ENCODE measurements at regions not wholly inside any gene's neighbourhood (a gene's known extent, or its start where the extent isn't known, plus 50 kb on each side); places are given as distances from the start of the nearest gene placed in this dataset.
"Not testable (repeated sequence)": the region's sequence is repeated elsewhere in the genome, so short reads cannot be mapped to it uniquely, and the experiment has no call there.

DNA sequence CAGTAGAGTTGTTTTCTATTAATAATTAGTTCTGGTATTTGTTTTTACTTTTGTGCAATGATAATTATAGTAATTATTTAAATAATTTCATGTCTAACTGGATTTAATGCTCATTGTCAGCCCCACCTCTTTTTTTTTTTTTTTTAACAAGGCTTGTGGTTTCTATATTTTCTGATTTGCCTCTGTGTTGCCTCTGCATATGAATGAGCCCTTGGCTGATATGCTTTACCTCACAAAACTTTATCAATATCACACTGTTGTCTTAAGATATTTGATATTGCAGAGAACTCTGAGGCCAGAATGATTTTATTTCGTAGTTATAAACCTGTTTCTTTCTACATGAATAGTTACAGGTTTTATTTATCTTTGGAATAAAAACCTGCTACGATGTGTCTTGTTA is 116.2 kb upstream of the ATP2B1 start:
- no peak for DNase-seq (ENCODE audit: insufficient read length, low spot score)
- no peak for FAIRE-seq
- TF ChIP-seq POLR2A (IDR thresholded peaks at IDR 0.05; ENCODE audit: low read depth, low read length) = no peak

DNA sequence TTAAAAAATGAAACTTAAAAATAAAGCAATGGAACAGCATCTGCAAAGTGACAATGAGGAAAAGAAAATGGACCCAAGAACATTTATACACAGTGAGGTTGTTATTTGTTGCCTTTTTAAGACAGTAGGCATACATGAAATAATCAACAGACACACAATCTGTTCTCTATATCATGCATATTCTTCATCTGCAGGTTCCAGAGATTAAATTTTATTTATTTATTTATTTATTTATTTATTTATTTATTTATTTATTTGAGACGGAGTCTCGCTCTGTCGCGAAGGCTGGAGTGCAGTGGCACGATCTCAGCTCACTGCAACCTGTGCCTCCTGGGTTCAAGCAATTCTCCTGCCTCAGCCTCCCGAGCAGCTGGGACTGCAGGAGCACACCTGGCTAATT is 114.4 kb upstream of the ATP2B1 start:
- FAIRE-seq; DNase-seq (ENCODE audit: insufficient read length, low spot score): not testable (repeated sequence)

DNA sequence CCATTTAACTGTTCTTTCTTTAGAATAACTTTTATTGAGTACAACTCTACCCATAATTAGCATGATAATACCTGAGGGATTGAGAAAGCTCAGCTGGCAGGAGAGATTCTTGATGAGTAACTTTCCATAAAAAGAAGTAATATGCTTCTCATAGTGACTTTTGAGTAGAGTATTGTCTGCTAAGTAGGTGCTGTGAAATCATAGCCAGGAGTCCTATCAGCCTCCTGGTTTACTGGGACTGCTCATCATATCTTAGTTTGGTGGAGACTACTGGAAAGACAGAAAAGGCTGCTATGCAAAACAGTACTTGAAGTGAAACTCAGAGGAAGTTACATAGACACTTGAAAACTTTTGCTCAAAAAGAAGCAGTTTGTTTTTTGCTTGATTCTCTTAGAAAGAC is 113.3 kb upstream of the ATP2B1 start:
- FAIRE-seq (no peak), DNase-seq (ENCODE audit: insufficient read length, low spot score) (no peak)

DNA sequence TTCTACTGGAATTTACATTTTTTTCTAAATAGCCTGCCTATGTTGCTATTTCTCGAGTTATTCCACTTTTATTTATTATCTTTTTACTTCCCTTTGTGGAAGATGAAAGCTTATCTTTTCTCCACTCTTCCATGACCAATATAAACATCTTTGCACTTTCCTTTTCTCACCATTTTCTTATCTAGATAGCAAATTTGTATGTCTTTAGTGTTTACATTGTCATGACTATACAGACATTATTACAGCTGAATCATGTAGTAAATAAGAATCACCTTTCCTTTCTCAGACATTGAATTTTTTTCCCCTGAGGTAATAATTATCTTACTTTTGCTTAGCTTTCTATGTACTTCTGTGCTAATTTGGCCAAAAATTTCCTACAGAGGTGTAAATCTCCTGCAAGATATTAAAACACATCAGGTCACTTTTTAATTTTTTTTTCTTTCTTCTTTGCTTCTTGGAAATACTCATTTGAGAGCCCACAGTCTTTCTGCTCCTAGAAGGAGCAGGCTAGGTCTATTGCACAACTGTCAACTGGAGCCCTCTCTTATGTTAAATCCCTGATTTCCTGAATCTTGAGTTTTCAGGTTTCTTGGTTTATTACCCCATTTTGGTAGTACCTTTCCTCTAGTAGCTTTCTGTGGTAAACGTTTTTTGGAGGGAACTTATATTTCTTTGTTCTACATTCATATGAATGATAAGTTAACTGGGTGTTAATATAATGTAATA is 109.0 kb upstream of the ATP2B1 start:
- no peak for DNase-seq (ENCODE audit: insufficient read length, low spot score)
- no peak for TF ChIP-seq POLR2A (IDR thresholded peaks at IDR 0.05; ENCODE audit: low read depth, low read length)
- FAIRE-seq = no peak

More for the DNA sequence above, 113.3 kb upstream of the ATP2B1 start:
- no peak for TF ChIP-seq POLR2A (IDR thresholded peaks at IDR 0.05; ENCODE audit: low read depth, low read length)

DNA sequence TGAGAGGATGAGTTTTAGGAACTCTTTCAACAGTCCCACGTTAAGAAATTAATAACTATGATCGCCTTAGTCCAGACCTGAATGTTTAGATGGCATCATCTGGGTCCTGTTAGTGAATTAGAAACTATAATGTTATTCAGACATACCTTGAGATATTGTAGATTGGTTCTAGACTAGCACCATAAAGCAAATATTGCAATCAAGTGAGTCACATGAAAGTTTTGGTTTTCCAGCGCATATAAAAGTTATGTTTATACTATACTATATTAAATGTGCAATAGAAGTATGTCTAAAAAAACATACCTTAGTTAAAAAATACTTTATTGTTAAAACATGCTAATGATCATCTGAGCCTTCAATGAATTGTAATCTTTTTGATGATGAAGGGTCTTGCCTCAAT is 106.6 kb upstream of the ATP2B1 start:
- FAIRE-seq (no peak), DNase-seq (ENCODE audit: insufficient read length, low spot score) (no peak)
- no peak for TF ChIP-seq POLR2A (IDR thresholded peaks at IDR 0.05; ENCODE audit: low read depth, low read length)

DNA sequence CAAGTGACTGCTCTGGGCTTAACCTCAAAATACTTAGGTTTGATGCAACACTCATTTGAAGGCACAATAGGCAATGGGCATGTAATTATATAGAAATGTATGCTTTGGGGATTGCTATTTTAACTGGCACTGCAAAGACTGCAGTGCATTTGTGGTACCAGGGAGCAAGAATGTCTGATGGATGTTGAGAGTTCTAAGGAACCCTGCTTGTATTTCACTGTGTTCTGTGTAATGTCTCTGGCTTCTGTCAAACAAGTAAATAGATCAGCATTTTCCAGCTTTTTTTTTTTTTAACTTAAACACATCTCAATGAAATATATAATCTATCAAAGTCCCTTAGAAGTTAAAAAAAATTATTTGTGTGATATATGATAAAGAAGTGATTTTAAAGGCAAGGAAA is 94.8 kb upstream of the ATP2B1 start:
- DNase-seq (ENCODE audit: insufficient read length, low spot score) = no peak
- FAIRE-seq = no peak
- no peak for TF ChIP-seq POLR2A (IDR thresholded peaks at IDR 0.05; ENCODE audit: low read depth, low read length)

DNA sequence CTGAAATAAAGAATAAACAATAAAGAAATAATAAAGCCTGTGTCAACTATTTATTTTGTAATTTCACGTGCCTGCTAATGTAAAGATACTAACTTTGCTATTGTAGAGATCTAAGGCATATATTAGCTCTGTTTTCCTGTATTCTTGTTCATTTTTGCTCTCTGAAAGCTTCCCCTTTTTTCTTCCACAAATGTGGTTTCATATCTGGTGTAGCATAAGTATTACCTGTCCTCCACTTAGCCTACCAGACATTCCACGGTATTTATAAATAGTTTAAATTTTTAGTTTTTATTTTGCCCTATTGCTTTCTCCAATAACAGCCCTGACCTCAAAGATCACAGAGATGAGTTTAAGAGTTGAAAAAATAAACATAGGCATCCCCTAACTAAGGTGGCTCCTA is 92.6 kb upstream of the ATP2B1 start:
- FAIRE-seq = no peak

DNA sequence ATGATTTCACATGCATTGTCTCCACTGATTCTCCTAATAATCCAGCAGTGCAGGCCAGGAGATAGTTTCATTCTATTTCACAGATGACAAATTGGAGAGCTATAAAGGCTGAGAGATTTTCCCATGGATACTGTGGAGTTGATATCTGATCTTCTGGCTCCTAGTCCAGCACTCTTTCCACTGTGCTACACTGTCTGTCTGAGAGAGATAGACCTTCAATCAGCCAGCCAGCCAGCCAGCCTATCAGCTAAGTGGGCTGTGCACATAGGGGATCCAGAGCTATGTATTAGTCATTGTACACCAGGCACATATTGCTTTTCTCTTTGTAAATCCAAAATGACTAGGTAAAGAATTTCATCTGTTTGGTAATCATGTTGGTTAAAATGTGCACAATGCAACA is 91.8 kb upstream of the ATP2B1 start:
- no peak for FAIRE-seq
- TF ChIP-seq POLR2A (IDR thresholded peaks at IDR 0.05; ENCODE audit: low read depth, low read length) = no peak
- DNase-seq (ENCODE audit: insufficient read length, low spot score) = no peak

More for the DNA sequence above, 92.6 kb upstream of the ATP2B1 start:
- TF ChIP-seq POLR2A (IDR thresholded peaks at IDR 0.05; ENCODE audit: low read depth, low read length) = no peak
- no peak for DNase-seq (ENCODE audit: insufficient read length, low spot score)

DNA sequence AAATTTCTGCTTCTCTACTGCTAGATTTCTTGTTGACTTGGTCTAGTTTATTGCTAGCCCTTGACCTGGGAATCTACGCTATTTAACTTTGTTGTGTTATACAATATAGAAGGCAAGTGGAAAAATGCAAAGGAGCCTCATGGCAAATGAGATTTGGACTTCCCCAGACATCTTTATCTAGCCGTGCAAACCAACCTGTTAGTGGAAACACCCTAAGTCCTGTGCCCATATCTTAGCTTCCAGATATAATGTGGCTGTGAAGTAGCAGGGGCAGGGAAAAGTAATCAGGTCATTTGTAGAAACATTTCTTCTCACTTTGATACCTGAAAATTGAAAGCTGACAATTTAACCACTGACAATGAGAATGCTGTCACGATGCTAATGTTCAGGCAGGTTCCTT is 90.7 kb upstream of the ATP2B1 start:
- DNase-seq (ENCODE audit: insufficient read length, low spot score) (no peak), FAIRE-seq (no peak)
- no peak for TF ChIP-seq POLR2A (IDR thresholded peaks at IDR 0.05; ENCODE audit: low read depth, low read length)

DNA sequence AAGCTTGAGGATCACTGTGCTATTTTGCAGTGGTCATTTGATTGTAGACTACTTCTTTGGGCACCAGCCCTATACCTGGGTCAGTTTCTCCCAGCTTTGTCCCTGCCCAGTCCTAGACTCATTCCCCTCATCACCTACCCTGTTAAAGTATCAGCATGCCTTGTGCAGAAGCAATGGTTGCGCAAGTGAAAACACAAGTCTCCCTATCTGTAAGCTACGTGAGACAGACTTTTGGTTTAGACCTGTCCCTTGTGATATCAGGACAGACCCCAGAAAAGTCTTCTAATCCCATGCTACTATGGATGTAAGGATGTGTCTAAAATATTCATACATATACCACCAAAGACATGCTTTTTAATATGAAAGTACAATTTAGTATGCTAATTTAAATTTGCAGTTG is 88.8 kb upstream of the ATP2B1 start:
- DNase-seq (ENCODE audit: insufficient read length, low spot score) = no peak
- no peak for FAIRE-seq
- TF ChIP-seq POLR2A (IDR thresholded peaks at IDR 0.05; ENCODE audit: low read depth, low read length) = no peak

DNA sequence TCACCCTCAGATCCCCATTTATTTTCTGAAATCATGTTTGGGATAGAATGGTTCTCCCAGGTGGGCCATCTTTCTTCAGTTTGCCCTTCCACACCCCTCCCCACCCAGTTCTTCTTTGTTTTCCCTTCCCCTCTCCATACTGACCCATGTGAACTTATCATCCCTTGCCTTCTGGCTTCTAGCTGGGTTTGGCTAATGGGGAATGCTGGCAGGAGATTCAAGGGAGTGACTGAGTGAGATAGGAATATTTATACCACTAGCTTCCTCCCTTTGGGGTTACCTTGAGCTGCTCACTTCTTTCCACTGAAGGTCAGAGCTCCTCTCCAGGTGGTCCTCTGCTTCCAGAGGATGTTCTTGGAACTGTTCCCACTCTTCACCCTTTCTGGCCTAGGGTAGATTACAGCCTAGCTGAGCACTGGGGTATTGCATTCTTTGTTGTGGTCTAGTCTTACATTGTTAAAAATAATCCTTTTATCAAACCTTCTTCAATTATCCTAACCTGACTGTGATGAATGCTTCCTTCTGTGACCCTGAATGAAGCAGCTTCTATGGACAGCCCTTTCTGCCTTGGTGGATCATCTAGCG is 88.3 kb upstream of the ATP2B1 start:
- no peak for FAIRE-seq
- no peak for TF ChIP-seq POLR2A (IDR thresholded peaks at IDR 0.05; ENCODE audit: low read depth, low read length)
- DNase-seq (ENCODE audit: insufficient read length, low spot score) = no peak

DNA sequence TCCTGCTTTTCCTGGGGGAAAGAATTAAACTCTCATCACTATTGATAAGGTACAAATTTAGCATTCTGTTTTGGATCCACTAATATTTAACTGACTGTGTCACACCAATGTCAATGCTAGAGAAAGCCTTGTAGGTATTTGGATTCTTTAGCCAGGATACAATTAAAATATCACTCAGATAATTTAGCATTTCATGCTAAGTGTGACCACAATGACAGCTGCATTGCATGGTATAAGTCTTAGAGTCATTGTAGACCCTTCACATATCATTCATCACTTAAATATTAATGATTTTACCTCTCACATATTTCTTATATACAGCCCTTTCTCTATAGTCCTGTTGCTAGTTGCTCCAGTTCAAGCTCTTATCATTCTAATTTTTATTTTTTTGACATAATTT is 85.3 kb upstream of the ATP2B1 start:
- TF ChIP-seq POLR2A (IDR thresholded peaks at IDR 0.05; ENCODE audit: low read depth, low read length) = no peak
- DNase-seq (ENCODE audit: insufficient read length, low spot score) = no peak
- no peak for FAIRE-seq

DNA sequence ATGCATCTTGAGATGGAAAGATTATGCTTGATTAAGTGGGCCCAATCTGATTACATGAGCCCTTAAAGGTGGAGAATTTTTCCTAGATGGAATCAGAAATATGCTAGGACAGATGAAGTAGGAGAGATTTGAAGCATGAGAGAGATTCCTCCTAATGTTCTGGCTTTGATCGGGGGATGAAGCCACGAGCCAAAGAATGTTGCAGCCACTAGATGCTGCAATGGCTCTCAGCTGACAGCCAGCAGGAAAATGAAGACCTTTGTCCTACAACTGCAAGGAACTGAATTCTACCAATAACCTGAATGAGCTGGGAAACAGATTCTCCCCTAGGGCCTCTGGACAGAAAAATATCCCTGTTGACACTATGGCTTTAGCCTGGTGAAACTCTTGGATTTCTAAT is 82.6 kb upstream of the ATP2B1 start:
- TF ChIP-seq POLR2A (IDR thresholded peaks at IDR 0.05; ENCODE audit: low read depth, low read length) = no peak
- DNase-seq (ENCODE audit: insufficient read length, low spot score) (no peak), FAIRE-seq (no peak)

DNA sequence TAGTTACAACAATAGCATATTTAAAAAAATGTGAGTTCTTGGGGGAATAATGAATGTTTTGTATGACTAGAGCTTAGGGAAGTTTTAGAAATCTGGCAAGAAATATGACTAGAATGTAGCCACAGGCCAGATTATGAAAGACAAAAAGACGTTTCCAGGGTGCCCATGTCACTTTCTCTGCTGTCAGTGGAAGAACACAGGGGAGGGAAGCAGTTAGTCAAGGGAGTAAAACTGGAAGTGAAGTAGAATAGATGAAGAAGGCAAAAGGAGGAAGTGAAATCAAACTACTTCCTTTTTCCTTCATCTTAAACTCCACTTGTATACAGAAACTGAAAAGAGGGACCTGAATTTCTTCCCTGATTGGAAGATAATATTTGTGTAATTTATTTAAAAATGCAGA is 81.2 kb upstream of the ATP2B1 start:
- no peak for TF ChIP-seq POLR2A (IDR thresholded peaks at IDR 0.05; ENCODE audit: low read depth, low read length)
- DNase-seq (ENCODE audit: insufficient read length, low spot score) = no peak
- FAIRE-seq = no peak

DNA sequence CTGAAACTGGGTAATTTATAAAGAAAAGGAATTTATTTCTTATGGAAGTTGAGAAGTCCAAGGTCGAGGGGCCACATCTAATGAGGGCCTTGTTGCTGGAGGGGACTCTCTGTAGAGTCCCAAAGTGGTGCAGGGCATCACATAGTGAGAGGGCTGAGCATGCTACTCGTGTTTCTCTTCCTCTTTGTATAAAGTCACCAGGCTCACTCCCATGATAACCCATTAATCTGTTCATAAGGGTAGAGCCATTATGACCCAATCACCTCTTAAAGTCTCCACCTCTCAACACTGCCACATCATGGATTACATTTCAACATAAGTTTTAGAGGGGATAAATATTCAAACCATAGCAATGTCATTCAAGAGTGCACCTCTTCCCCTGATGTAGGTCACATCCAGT is 79.1 kb upstream of the ATP2B1 start:
- no peak for DNase-seq (ENCODE audit: insufficient read length, low spot score)
- no peak for TF ChIP-seq POLR2A (IDR thresholded peaks at IDR 0.05; ENCODE audit: low read depth, low read length)
- FAIRE-seq = no peak
